Epidermal melanocyte (primary cell): ENCODE measurements at regions not wholly inside any gene's neighbourhood (a gene's known extent, or its start where the extent isn't known, plus 50 kb on each side); places are given as distances from the start of the nearest gene placed in this dataset.
A peak's percentile ranks its signal among the peaks of the same experiment; 100 is the strongest.

ENCODE experiments used
- DNase-seq: peaks from one replicate; pipeline ENCODE4 v3.0.0; 2011; ENCODE audit warnings: low spot score; ENCODE audit not compliant: insufficient read length

DNA sequence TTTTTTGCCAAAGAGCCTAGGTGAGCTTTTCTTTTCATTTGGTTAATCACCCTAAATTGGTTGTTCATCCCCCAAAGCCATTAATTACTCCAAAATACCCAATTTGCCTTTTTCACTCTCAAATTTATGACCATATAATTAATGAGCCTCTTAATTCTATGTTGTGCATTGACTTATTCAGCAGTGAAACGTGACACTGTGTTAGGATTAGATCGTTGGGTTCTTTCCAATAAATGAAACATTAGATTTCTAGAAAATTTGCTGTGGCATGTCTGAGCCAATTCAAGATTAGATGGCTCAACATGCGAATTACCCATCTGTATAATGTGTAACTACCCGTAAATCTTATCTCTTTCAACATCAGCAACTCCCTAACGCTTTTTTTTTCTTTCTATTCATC is 273.4 kb downstream of the BMP4 start:
- DNase-seq, result no peak

- DNase-seq, result no peak
These were observed 284.1 kb downstream of the BMP4 start for GRCh38 chr14:53672526-53672925.

DNA sequence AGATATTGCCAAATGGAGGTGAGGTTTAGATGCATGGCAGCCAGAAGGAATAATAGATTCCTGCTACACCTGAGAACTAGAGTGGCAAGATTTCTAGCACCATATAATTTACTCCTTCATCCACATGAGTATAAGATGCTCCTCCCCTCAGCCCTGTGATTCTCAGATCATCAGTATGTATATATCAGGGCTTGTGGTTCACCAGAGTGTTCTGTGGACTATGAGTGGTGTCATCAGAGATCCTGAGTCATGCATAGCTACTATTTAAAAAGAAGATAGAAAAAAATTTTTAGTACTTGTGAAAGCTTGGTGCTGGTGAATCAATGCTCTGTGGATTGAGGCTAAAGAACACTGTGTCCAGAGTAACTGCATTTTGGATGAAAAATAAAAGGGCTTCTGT is 285.9 kb downstream of the BMP4 start:
- no peak for DNase-seq

DNA sequence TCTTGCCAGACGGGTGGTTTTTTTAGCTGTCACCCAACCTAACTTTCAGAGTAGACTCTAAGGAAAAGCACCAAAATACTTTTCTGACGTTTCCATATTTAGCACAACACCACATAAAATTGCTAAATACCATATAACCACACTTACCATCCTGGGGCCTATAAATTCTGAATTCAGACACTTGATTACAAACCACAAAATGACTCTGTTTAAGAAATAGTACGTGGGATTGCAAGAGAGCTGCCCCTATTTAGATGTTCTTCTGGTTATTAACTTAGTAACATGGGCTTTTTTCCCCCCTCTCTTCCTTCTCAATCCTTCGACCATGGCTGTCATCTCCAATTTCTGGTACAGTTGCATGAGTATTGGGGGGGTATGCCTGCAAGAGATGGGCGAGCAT is 287.7 kb downstream of the BMP4 start:
- DNase-seq, result no peak

DNA sequence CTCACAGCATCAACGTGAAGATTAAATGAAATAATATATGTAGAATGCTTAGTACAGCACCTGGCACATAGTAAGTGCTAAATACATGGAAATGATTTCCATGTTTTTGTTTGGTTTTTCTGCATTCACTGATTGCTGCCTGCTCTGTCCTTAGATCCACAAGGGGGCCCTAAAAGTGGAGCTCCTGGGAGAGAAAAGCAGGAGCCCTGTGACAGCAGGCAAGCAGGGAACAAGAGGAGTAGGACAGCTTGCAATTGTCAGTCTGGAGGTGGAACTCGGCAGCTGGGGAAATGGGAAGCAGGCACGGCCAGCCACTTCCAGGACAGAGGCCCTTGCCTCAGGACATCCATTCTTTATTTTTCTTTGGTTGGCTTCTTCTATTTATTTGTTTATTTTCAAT is 292.9 kb downstream of the BMP4 start:
- DNase-seq, result no peak

DNA sequence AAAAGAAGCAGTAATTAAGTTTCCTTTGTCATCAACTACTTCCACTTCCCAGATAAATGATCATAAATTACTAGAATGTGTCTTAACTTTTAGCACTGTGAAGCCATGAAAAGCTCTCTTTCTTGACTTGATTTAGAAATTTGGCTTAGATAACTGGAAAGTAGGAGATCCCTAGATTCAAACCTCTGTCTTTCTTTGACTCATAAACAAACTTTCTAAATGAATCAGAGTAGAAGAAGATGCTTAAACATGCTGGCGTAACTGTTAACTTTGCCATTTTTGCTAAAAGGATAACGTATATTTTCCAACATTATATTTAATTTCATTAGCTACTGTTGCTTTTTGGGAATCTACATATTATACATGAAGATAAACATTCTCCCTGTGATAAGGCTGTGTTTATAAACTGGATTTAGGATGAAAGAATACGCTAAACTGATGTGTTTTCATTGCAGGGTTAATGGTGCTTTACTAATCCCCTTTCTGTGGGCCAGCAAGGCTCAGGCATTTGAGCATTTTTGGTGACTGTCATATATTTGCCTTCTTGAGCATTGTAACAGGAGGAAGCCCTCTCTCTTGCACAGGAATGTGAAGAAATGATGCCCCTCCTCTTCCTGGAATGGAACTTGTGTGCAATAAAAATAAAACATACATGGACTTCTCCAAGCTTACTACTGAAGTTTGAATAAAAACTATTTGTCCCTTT is 301.4 kb downstream of the BMP4 start:
- no peak for DNase-seq

GRCh38 chr14:53652068-53652467 is 304.6 kb downstream of the BMP4 start:
- DNase-seq, result no peak

GRCh38 chr14:53651096-53651740 is 305.4 kb downstream of the BMP4 start:
- no peak for DNase-seq

GRCh38 chr14:53646925-53647324 is 309.7 kb downstream of the BMP4 start:
- no peak for DNase-seq

DNA sequence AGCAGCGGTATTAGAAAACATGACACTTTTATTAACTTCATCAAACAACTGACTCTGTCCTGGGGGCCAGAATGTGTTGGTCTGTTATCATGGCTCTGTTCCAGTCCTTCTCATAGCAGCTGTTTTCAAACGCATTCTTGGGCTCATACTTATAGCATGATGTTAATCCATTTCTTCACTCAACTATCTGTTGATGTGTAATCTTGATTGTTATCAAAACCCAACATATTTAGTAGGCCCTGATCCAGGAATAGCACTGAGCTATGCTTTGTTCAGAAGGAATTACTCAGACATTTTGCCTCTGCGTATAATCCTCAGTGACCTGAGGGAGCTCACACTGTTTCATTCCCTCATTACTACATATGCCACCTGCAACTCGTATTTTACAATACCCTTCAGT is 315.9 kb downstream of the BMP4 start:
- no peak for DNase-seq

GRCh38 chr14:53638966-53639365 is 317.7 kb downstream of the BMP4 start:
- DNase-seq, result no peak

GRCh38 chr14:53634793-53635192 is 321.8 kb downstream of the BMP4 start:
- no peak for DNase-seq

GRCh38 chr14:53630336-53630735 is 326.3 kb downstream of the BMP4 start:
- DNase-seq, result no peak

- DNase-seq, result no peak
These were observed 327.7 kb downstream of the BMP4 start for GRCh38 chr14:53628732-53629430.

GRCh38 chr14:53628261-53628660 is 328.4 kb downstream of the BMP4 start:
- DNase-seq, result no peak

DNA sequence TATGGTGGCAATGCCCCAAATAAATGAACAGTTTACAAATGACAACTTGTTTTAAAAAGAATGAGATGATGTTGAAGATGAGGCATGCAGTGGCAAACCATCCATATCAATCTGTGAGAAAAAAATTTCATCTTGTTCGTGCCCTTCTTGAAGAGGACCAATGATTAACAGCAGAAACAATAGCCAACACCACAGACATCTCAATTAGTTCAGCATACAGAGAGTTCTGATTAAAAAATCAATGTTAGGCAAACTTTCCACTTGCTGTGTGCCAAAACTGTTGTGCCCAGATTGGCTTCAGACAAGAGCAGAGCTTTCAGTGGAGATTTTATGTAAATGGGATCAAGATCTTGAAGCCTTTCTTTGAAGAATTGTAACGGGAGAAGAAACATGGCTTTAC is 329.9 kb downstream of the BMP4 start:
- DNase-seq, result no peak

- no peak for DNase-seq
These were observed 334.2 kb downstream of the BMP4 start for GRCh38 chr14:53622447-53622846.

DNA sequence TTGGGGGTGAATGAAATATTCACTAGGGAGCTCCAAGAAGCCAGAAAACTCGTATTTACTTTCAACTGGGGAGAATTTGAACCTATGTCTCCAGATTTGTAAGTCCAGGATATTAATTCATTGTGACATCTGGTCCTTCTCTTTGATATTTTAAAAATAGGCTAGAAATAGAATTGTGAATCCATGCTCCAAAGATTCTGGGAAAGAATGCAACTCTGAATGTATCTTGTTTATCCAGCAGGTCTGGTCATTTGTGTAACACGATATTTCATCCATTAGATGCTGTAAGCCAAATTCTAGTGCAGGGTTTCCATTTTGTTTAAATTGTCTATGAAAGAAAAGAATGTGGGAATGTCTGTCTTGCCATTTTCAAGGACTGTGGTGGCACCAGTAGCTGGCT is 334.7 kb downstream of the BMP4 start:
- no peak for DNase-seq

DNA sequence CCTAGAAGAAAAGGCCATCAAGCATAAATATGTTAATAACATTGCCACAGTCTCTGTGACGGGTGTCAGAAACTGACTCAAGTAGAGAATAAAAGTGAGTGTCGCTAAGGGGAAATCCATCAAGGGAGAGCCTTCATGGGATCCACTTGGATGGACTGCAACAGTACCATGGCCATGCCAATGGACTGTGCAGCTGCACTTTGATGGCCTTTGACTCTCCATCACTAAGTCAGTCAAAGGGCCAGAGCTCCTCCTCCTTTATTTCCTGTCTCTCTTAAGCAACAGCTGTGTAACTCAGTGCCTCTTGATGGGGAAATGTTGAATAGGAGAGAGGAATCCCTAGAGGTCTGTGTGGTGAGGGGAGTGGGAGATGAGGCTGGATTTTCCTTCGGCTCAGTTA is 335.2 kb downstream of the BMP4 start:
- no peak for DNase-seq

- no peak for DNase-seq
These were observed 335.7 kb downstream of the BMP4 start for GRCh38 chr14:53620890-53621289.

- no peak for DNase-seq
These were observed 336.3 kb downstream of the BMP4 start for GRCh38 chr14:53620317-53620716.

DNA sequence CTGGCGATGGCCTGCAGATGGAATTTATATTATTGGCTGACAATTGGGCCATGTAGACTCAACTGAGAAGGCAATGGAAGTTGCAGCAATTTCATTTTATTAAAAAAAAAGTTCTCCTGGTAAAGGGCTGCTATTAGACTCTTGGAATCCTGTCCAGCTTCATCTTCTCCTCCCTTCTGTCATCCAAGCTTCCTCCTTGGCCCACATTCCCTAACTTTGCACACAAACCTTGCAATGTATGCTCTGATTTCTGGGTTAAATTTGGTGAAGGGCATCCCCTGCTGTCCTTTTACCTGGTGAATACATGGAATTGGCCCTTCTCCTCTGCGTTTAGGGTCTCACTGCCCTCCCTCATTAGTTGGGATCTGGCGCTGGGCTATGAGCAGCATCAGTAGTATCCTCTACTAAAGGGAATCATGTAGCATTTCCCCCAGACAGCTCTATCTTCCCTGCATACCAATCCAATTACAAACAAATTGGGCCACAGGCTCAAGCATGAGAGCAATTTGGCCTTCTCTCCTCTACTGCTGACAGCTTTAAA is 336.9 kb downstream of the BMP4 start:
- DNase-seq, result peak; percentile 32
